Ascending aorta (tissue), 2 donors: ENCODE measurements at regions not wholly inside any gene's neighbourhood (a gene's known extent, or its start where the extent isn't known, plus 50 kb on each side); places are given as distances from the start of the nearest gene placed in this dataset.

ENCODE experiments used
- DNase-seq, 2 donors: peaks; one replicate each; pipeline ENCODE4 v3.0.0-alpha.2; 2019; ENCODE audit warnings: low spot score in 2 of 2
- H3K27ac ChIP-seq, 2 donors: fragments of 200-600 bp; sonication (generic); one replicate each; pipeline ENCODE4 v1.5.1; 2016 to 2017; ENCODE audit warnings: mild to moderate bottlenecking in 1 of 2
- H3K27me3 ChIP-seq: fragments of 200-600 bp; sonication (generic); one replicate; pipeline ENCODE4 v1.5.1; 2017
- H3K36me3 ChIP-seq, 2 donors: fragments of 200-600 bp; sonication (generic); one replicate each; pipeline ENCODE4 v1.5.1; 2016
- H3K4me1 ChIP-seq, 2 donors: fragments of 200-600 bp; sonication (generic); one replicate each; pipeline ENCODE4 v1.5.1; 2016 to 2017; ENCODE audit warnings: mild to moderate bottlenecking in 1 of 2
- H3K4me3 ChIP-seq, 2 donors: fragments of 200-600 bp; sonication (generic); one replicate each; pipeline ENCODE4 v1.5.1; 2016 to 2017; ENCODE audit warnings: mild to moderate bottlenecking in 1 of 2
- H3K9me3 ChIP-seq, 2 donors: fragments of 200-600 bp; sonication (generic); one replicate each; pipeline ENCODE4 v1.5.1; 2016
- intact Hi-C: fragments of 100-400 bp; cut with DNase I; formaldehyde crosslinking; loops from one replicate; pipeline ENCODE4 v1.15.1; 2023
- TF ChIP-seq, protein P1 (sequence below), 3 experiments: fragments of 200-600 bp in 2 of 3; fragments of 450-650 bp in 1 of 3; sonication (generic) in 2 of 3; IDR thresholded peaks; one replicate each; pipeline ENCODE4 v1.5.1; 2016 to 2019; ENCODE audit warnings: antibody characterized with exemption in 3 of 3, mild to moderate bottlenecking in 1 of 3, moderate library complexity in 1 of 3

DNA sequence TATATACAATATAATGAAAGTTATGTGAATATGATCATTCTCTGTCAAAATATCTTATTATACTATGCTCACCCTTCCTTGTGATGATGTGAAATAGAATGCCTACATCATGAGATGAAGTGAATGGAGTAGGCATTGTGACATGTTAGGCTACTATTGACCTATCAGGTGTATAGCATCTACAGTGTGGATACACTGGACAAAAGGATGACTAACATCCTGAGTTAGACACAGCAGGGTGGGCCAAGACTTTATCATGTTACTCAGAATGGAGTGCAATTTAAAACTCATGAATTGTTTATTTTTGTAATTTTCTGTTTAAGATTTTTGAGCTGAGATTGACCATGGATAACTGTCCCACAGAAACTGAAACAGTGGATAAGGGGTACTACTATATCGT, 53.4 kb upstream of the NAV3 start:
- TF ChIP-seq, protein P1, sequence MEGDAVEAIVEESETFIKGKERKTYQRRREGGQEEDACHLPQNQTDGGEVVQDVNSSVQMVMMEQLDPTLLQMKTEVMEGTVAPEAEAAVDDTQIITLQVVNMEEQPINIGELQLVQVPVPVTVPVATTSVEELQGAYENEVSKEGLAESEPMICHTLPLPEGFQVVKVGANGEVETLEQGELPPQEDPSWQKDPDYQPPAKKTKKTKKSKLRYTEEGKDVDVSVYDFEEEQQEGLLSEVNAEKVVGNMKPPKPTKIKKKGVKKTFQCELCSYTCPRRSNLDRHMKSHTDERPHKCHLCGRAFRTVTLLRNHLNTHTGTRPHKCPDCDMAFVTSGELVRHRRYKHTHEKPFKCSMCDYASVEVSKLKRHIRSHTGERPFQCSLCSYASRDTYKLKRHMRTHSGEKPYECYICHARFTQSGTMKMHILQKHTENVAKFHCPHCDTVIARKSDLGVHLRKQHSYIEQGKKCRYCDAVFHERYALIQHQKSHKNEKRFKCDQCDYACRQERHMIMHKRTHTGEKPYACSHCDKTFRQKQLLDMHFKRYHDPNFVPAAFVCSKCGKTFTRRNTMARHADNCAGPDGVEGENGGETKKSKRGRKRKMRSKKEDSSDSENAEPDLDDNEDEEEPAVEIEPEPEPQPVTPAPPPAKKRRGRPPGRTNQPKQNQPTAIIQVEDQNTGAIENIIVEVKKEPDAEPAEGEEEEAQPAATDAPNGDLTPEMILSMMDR (IDR thresholded peaks at IDR 0.05) = no peak
- no peaks in the 10 kb centered on the region for H3K4me1 ChIP-seq
- H3K4me3 ChIP-seq = no peak overlapping the region
- H3K27me3 ChIP-seq = no peaks in the 10 kb centered on the region
- intact Hi-C loops = no loop called here
- H3K36me3 ChIP-seq = no peaks in the 10 kb centered on the region
- H3K27ac ChIP-seq = no peak overlapping the region
- no peaks in the 10 kb centered on the region for H3K9me3 ChIP-seq
- no peak for DNase-seq

DNA sequence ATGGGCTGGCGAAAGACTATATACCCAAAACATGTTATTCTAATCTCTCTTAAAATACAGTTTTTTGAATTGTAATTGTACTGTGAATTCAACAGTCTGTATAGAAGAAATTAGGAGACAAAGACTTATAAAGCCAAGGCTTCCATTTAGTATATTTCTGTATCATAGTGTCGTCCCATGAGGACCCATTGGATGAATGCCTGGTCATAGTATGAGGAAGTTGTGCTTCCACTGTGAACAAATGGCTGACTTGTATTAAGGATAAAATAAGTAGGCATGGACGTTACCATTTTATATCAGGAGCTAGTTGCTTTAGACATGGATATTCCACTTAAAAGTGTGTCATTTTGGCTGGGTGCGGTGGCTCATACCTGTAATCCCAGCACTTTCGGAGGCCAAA, 55.9 kb upstream of the NAV3 start:
- no peaks in the 10 kb centered on the region for H3K4me1 ChIP-seq
- intact Hi-C loops = no loop called here
- H3K27ac ChIP-seq = no peak overlapping the region
- H3K36me3 ChIP-seq = no peaks in the 10 kb centered on the region
- no peak for DNase-seq
- TF ChIP-seq, protein P1 (IDR thresholded peaks at IDR 0.05) = no peak
- no peak overlapping the region for H3K4me3 ChIP-seq
- no peaks in the 10 kb centered on the region for H3K27me3 ChIP-seq
- no peaks in the 10 kb centered on the region for H3K9me3 ChIP-seq

DNA sequence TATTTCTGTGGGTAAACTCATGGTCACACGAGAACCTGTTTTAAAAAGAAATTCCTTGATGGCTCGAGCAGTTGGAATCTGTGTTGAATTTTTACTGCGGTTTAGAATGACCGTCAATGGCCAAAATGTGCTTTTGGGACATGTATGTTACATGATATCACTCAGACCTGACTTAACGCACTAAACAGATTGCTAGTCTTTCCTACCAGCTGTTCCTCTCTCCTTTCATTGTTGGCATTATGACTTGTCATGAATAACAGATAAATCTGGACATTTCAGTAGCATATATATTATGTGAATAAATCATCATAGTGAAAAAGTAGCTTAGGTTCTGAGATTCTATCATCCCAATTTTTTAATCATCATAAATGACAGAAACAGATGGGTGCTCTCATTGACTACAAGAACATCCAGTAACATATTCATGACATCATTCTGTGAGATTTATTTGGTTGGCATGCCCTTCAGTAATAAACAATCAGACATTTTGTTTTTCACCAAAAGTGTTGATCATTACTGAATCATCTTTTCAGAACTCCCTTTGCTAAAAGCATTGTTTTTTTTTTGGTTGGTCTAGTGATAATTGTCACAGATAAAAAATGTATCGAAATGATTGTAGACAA, 57.9 kb upstream of the NAV3 start:
- no peak for DNase-seq
- intact Hi-C loops = no loop called here
- no peaks in the 10 kb centered on the region for H3K4me1 ChIP-seq
- TF ChIP-seq, protein P1 (IDR thresholded peaks at IDR 0.05) = no peak
- H3K36me3 ChIP-seq = no peaks in the 10 kb centered on the region
- no peak overlapping the region for H3K4me3 ChIP-seq
- no peaks in the 10 kb centered on the region for H3K27me3 ChIP-seq
- no peak overlapping the region for H3K27ac ChIP-seq
- no peaks in the 10 kb centered on the region for H3K9me3 ChIP-seq

DNA sequence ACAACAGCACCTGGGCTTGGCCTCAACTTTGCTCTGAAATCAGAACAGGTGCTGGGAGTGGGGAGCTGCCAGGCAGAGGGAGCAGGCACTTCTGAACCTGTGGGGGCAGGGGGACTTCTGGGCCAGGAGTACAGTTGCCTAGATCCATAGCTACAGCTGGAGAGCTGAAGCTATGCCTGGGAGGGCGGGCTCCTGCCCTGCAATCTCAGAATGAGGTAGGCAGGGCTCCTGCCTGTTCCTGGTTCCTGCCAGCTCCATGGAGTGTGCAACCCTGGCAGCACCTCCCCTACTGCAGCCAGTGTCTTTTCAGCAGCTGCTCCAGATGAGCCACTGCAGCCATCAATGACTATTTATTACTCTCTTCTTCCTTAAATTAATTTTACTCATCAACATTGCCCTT, 62.1 kb upstream of the NAV3 start:
- TF ChIP-seq, protein P1 (IDR thresholded peaks at IDR 0.05) = no peak
- H3K36me3 ChIP-seq = no peaks in the 10 kb centered on the region
- H3K27me3 ChIP-seq = no peaks in the 10 kb centered on the region
- intact Hi-C loops = no loop called here
- H3K4me1 ChIP-seq = no peaks in the 10 kb centered on the region
- no peak overlapping the region for H3K27ac ChIP-seq
- no peak for DNase-seq
- H3K9me3 ChIP-seq = no peaks in the 10 kb centered on the region
- no peak overlapping the region for H3K4me3 ChIP-seq

DNA sequence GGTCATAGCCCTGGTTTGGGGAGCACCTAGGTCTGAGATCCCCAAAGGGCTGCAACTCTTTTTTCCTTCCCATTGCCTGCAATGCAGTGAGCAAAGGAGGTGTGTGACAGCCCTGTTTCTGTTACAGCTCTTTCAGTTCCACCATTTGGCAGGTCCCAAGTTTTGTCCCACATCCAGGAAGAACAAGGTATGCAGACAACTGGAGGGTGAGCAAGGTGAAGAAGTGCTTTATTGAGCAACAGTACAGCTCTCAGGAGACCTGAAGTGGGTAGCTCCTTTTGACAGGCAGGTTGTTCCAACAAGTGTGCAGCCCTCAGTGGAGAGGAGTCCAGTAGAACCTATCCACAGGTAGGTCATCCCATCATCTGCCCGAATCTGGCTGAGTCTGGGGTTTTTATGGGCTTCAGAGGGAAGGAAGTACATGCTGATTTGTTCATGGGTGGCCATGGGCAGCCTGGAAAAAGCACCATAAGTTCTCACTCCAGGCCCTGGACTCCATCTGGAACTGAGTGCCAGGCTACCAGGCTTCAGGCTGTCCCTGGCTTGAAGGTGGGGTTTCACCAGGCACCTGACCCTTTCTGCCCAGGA, 62.8 kb upstream of the NAV3 start:
- Histone ChIP-seq H3K27me3 (no peaks in the 10 kb centered on the region), H3K9me3 (no peaks in the 10 kb centered on the region), H3K36me3 (no peaks in the 10 kb centered on the region), H3K4me3 (no peak overlapping the region), H3K4me1 (no peaks in the 10 kb centered on the region), H3K27ac (no peak overlapping the region)
- TF ChIP-seq, protein P1 (IDR thresholded peaks at IDR 0.05) = no peak
- intact Hi-C loops = no loop called here
- DNase-seq = no peak
